LHCN-M2 (cell line): ENCODE measurements at regions not wholly inside any gene's neighbourhood (a gene's known extent, or its start where the extent isn't known, plus 50 kb on each side); places are given as distances from the start of the nearest gene placed in this dataset.
"Not testable (repeated sequence)": the region's sequence is repeated elsewhere in the genome, so short reads cannot be mapped to it uniquely, and the experiment has no call there.

Experiments used
- DNase-seq: peaks from one replicate; pipeline ENCODE4 v3.0.0-alpha.2; 2012; ENCODE audit warnings: low read depth

GRCh38 chr6:137800762-137801161, 66.3 kb upstream of the TNFAIP3 start:
- DNase-seq: no peak

GRCh38 chr6:137801352-137802114, 65.5 kb upstream of the TNFAIP3 start:
- no peak for DNase-seq

GRCh38 chr6:137802408-137803182, 64.5 kb upstream of the TNFAIP3 start:
- no peak for DNase-seq

GRCh38 chr6:137804637-137805036, 62.4 kb upstream of the TNFAIP3 start:
- DNase-seq: no peak

DNA sequence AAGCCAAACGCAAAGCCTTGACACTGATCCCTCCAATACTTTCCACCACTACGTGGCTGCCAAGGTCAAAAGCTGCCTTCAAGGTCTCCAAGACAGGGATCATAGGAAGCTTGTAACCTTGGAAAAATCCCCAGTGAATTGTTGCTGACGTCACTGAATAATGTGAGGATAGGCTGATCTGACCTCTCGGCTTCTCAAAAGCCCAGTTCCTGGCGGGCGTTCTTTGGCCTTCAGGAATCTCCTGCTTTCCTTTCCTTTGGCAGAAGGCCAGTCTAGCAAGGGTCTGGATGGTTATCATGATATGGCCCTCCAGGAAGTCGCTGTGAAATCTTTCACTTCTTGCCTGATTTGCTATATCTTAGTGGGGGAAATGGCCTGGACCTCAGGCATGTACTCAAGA, 61.4 kb upstream of the TNFAIP3 start:
- DNase-seq: no peak

- DNase-seq: no peak
Observed at GRCh38 chr6:137806914-137807682, 60.0 kb upstream of the TNFAIP3 start.

DNA sequence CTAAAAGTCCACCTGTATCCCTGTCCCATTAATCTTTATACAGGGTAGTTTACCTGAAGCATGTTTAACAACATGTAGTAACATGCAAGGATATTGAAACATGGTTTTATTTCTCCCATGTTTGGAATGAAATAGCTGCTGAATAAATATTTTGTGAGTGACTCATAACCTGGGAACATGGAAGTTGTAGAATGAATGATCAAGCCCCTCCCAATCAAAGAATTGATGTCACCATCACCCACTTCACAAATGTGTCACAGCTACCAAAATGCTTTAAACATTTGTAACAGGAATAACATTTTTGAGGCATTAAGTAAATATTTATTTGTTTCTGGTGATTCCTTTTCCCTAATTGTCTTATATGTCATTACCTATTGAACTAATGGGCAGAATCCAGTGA, 58.9 kb upstream of the TNFAIP3 start:
- peak; percentile 76 for DNase-seq

GRCh38 chr6:137808836-137809315, 58.2 kb upstream of the TNFAIP3 start:
- DNase-seq: no peak

- DNase-seq: not testable (repeated sequence)
Observed at GRCh38 chr6:137809895-137810553, 57.0 kb upstream of the TNFAIP3 start.

- DNase-seq: no peak
Observed at GRCh38 chr6:137810554-137811120, 56.4 kb upstream of the TNFAIP3 start.

DNA sequence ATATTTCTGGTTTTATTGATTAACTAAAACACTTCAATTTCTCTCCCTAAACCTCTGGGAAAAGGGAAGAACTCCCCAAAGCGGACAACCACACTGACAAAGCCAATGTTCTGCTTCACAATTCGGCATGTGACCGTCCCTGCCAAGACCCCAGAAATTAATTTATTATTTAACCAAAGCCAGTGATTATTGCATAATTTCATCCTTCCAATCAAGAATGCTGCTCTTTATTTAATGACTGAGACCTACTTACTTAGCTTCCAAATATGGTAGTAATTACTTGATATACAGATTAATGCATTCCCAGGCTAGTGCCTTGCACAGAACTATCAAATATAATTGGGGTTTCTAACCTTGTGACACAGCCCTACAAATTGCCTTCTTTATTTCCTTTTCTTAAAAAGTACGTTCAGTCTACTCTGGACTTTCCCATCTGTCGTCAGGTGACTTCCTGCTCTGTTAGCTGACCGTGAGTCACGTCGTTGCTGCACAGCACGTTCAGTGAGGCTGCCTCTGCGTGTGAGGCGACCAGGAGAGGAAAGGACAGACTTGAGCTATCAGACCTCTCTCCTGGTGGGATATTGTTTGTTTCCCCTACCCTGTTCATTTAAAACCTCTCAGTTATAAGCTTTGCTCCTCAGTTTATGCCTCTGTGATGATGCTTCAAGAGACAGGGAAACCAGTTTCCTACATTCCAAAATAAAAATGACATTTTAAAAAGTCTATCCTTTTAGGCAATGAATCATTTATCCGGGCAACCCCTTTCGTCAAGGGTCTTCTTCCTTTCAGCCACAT, 55.7 kb upstream of the TNFAIP3 start:
- peak; percentile 83 for DNase-seq

GRCh38 chr6:137811916-137812553, 55.0 kb upstream of the TNFAIP3 start:
- no peak for DNase-seq

- DNase-seq: no peak
Observed at GRCh38 chr6:137813308-137813970, 53.6 kb upstream of the TNFAIP3 start.

- not testable (repeated sequence) for DNase-seq
Observed at GRCh38 chr6:137814030-137814429, 53.0 kb upstream of the TNFAIP3 start.

- no peak for DNase-seq
Observed at GRCh38 chr6:137815692-137816091, 51.4 kb upstream of the TNFAIP3 start.

- no peak for DNase-seq
Observed at GRCh38 chr6:137816133-137816579, 50.9 kb upstream of the TNFAIP3 start.

GRCh38 chr6:137816688-137817618, 50.1 kb upstream of the TNFAIP3 start:
- DNase-seq: no peak
